ENCODE measurements at regions not wholly inside any gene's neighbourhood (a gene's known extent, or its start where the extent isn't known, plus 50 kb on each side); places are given as distances from the start of the nearest gene placed in this dataset.

DNA sequence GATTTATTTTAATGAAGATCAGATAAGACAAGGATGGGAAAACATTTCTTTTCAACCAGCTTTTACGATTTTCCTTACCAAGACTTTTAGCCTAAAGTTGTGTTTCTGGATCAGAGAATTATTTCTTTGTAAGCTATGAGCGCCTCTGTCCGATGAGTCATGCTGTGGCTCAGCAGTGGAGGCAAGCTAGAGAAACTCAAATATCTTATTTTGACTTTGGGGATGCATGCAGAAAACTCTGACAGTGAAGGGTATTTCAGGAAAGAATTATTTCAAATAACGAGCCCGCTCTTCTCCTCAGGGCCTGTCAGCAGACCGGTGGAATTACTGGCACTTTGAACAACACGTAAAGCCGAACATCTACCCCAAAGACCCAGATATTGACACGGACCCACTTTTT is 77.9 kb upstream of the OR5AK2 start:
- Histone ChIP-seq H4K20me1 (ENCODE audit: insufficient read depth, poor library complexity, severe bottlenecking) (no peaks in the 10 kb centered on the region), H3K4me2 (peak overlapping the region; percentile 15), H2AFZ (no peak overlapping the region), H3K27ac (peak overlapping the region; percentile 62), H3K4me3 (no peak overlapping the region), H3K79me2 (no peaks in the 10 kb centered on the region), H3K27me3 (no peaks in the 10 kb centered on the region), H3K9me3 (ENCODE audit: low read depth) (peaks cover 4% of the 10 kb centered on the region), H3K9me2 (replicated peaks; ENCODE audit: insufficient read depth) (no peaks in the 10 kb centered on the region), H3K4me1 (ENCODE audit: insufficient read depth) (peaks cover 11% of the 10 kb centered on the region), H3K36me3 (replicated peaks; ENCODE audit: insufficient read depth, low read depth) (no peaks in the 10 kb centered on the region)
- peak; percentile 22 for DNase-seq (ENCODE audit: low spot score)
- 81% methylated on average over 9 of the region's 9 CpGs for WGBS (ENCODE audit: low lambda C conversion rate, missing lambda C conversion rate)
- TF ChIP-seq CTCF (IDR thresholded peaks at IDR 0.05; ENCODE audit: poor library complexity) (no peak), EZH2phosphoT487 (IDR thresholded peaks at IDR 0.05; ENCODE audit: low read depth, severe bottlenecking, unreplicated experiment) (no peak), EZH2 (IDR thresholded peaks at IDR 0.05; ENCODE audit: borderline replicate concordance) (no peak)

- Histone ChIP-seq H3K27ac (peak overlapping the region; percentile 62), H4K20me1 (ENCODE audit: insufficient read depth, poor library complexity, severe bottlenecking) (no peaks in the 10 kb centered on the region), H3K4me1 (ENCODE audit: insufficient read depth) (peaks cover 11% of the 10 kb centered on the region), H2AFZ (no peak overlapping the region), H3K79me2 (no peaks in the 10 kb centered on the region), H3K27me3 (no peaks in the 10 kb centered on the region), H3K4me2 (peak overlapping the region; percentile 15), H3K4me3 (no peak overlapping the region), H3K36me3 (replicated peaks; ENCODE audit: insufficient read depth, low read depth) (no peaks in the 10 kb centered on the region), H3K9me3 (ENCODE audit: low read depth) (peaks cover 4% of the 10 kb centered on the region), H3K9me2 (replicated peaks; ENCODE audit: insufficient read depth) (no peaks in the 10 kb centered on the region)
- 56% methylated on average over 10 of the region's 10 CpGs for WGBS (ENCODE audit: low lambda C conversion rate, missing lambda C conversion rate)
- TF ChIP-seq EZH2phosphoT487 (IDR thresholded peaks at IDR 0.05; ENCODE audit: low read depth, severe bottlenecking, unreplicated experiment) = no peak
- TF ChIP-seq EZH2 (IDR thresholded peaks at IDR 0.05; ENCODE audit: borderline replicate concordance) = no peak
- peak; percentile 26 for DNase-seq (ENCODE audit: low spot score)
These were observed 78.5 kb upstream of the OR5AK2 start for GRCh38 chr11:56910046-56910773.

- H3K4me2 ChIP-seq = no peak overlapping the region
- H3K36me3 ChIP-seq (replicated peaks; ENCODE audit: insufficient read depth, low read depth) = no peaks in the 10 kb centered on the region
- TF ChIP-seq CTCF (IDR thresholded peaks at IDR 0.05; ENCODE audit: poor library complexity) (no peak), EZH2 (IDR thresholded peaks at IDR 0.05; ENCODE audit: borderline replicate concordance) (no peak), EZH2phosphoT487 (IDR thresholded peaks at IDR 0.05; ENCODE audit: low read depth, severe bottlenecking, unreplicated experiment) (no peak)
- no peak overlapping the region for H3K4me3 ChIP-seq
- H3K27me3 ChIP-seq = no peaks in the 10 kb centered on the region
- WGBS (ENCODE audit: low lambda C conversion rate, missing lambda C conversion rate) = 92% methylated on average over 1 of the region's 1 CpG
- H3K79me2 ChIP-seq = no peaks in the 10 kb centered on the region
- peaks cover 11% of the 10 kb centered on the region for H3K4me1 ChIP-seq (ENCODE audit: insufficient read depth)
- DNase-seq (ENCODE audit: low spot score) = no peak
- H3K9me2 ChIP-seq (replicated peaks; ENCODE audit: insufficient read depth) = no peaks in the 10 kb centered on the region
- no peak overlapping the region for H2AFZ ChIP-seq
- peaks cover 4% of the 10 kb centered on the region for H3K9me3 ChIP-seq (ENCODE audit: low read depth)
- H4K20me1 ChIP-seq (ENCODE audit: insufficient read depth, poor library complexity, severe bottlenecking) = no peaks in the 10 kb centered on the region
- H3K27ac ChIP-seq = no peak overlapping the region
These were observed 79.2 kb upstream of the OR5AK2 start for GRCh38 chr11:56909563-56909962.

GRCh38 chr11:56909080-56909479 is 79.6 kb upstream of the OR5AK2 start:
- H3K79me2 ChIP-seq = no peaks in the 10 kb centered on the region
- H3K27ac ChIP-seq = no peak overlapping the region
- no peaks in the 10 kb centered on the region for H3K9me2 ChIP-seq (replicated peaks; ENCODE audit: insufficient read depth)
- peaks cover 11% of the 10 kb centered on the region for H3K4me1 ChIP-seq (ENCODE audit: insufficient read depth)
- H3K27me3 ChIP-seq = no peaks in the 10 kb centered on the region
- H3K36me3 ChIP-seq (replicated peaks; ENCODE audit: insufficient read depth, low read depth) = no peaks in the 10 kb centered on the region
- TF ChIP-seq EZH2phosphoT487 (IDR thresholded peaks at IDR 0.05; ENCODE audit: low read depth, severe bottlenecking, unreplicated experiment) = no peak
- TF ChIP-seq EZH2 (IDR thresholded peaks at IDR 0.05; ENCODE audit: borderline replicate concordance) = no peak
- no peak for TF ChIP-seq CTCF (IDR thresholded peaks at IDR 0.05; ENCODE audit: poor library complexity)
- H3K4me3 ChIP-seq = no peak overlapping the region
- H3K4me2 ChIP-seq = no peak overlapping the region
- H2AFZ ChIP-seq = no peak overlapping the region
- no peak for DNase-seq (ENCODE audit: low spot score)
- H4K20me1 ChIP-seq (ENCODE audit: insufficient read depth, poor library complexity, severe bottlenecking) = no peaks in the 10 kb centered on the region
- H3K9me3 ChIP-seq (ENCODE audit: low read depth) = peaks cover 4% of the 10 kb centered on the region
- WGBS (ENCODE audit: low lambda C conversion rate, missing lambda C conversion rate) = 82% methylated on average over 4 of the region's 4 CpGs

Measured in hepatocyte (in vitro differentiated cells).